ENCODE measurements at regions not wholly inside any gene's neighbourhood (a gene's known extent, or its start where the extent isn't known, plus 50 kb on each side); places are given as distances from the start of the nearest gene placed in this dataset.
"Not testable (repeated sequence)": the region's sequence is repeated elsewhere in the genome, so short reads cannot be mapped to it uniquely, and the experiment has no call there.

GRCh38 chr5:39656600-39656999, 231.8 kb upstream of the DAB2 start:
- no peak for DNase-seq (ENCODE audit: low read depth in 3 of 3)

- no peak for DNase-seq (ENCODE audit: low read depth in 3 of 3)
These were observed 229.9 kb upstream of the DAB2 start for GRCh38 chr5:39654715-39655114.

- not testable (repeated sequence) for DNase-seq (ENCODE audit: low read depth in 3 of 3)
These were observed 227.7 kb upstream of the DAB2 start for GRCh38 chr5:39652481-39652880.

- DNase-seq (ENCODE audit: low read depth in 3 of 3) = no peak
These were observed 227.3 kb upstream of the DAB2 start for GRCh38 chr5:39652036-39652435.

- no peak for DNase-seq (ENCODE audit: low read depth in 3 of 3)
These were observed 225.4 kb upstream of the DAB2 start for GRCh38 chr5:39650008-39650762.

GRCh38 chr5:39648848-39649227, 224.1 kb upstream of the DAB2 start:
- no peak for DNase-seq (ENCODE audit: low read depth in 3 of 3)

GRCh38 chr5:39648085-39648847, 223.5 kb upstream of the DAB2 start:
- no peak for DNase-seq (ENCODE audit: low read depth in 3 of 3)

GRCh38 chr5:39640552-39640951, 215.8 kb upstream of the DAB2 start:
- no peak for DNase-seq (ENCODE audit: low read depth in 3 of 3)

GRCh38 chr5:39639618-39640089, 214.9 kb upstream of the DAB2 start:
- DNase-seq (ENCODE audit: low read depth in 3 of 3) = no peak

GRCh38 chr5:39638813-39639212, 214.0 kb upstream of the DAB2 start:
- DNase-seq (ENCODE audit: low read depth in 3 of 3) = no peak

- DNase-seq (ENCODE audit: low read depth in 3 of 3) = no peak
These were observed 208.3 kb upstream of the DAB2 start for GRCh38 chr5:39633057-39633456.

GRCh38 chr5:39631958-39632357, 207.2 kb upstream of the DAB2 start:
- no peak for DNase-seq (ENCODE audit: low read depth in 3 of 3)

GRCh38 chr5:39629946-39630345, 205.2 kb upstream of the DAB2 start:
- DNase-seq (ENCODE audit: low read depth in 3 of 3) = no peak

GRCh38 chr5:39628348-39628747, 203.6 kb upstream of the DAB2 start:
- no peak for DNase-seq (ENCODE audit: low read depth in 3 of 3)

GRCh38 chr5:39624890-39625289, 200.1 kb upstream of the DAB2 start:
- DNase-seq (ENCODE audit: low read depth in 3 of 3) = no peak

GRCh38 chr5:39624268-39624886, 199.6 kb upstream of the DAB2 start:
- no peak for DNase-seq (ENCODE audit: low read depth in 3 of 3)

GRCh38 chr5:39623291-39623865, 198.6 kb upstream of the DAB2 start:
- no peak for DNase-seq (ENCODE audit: low read depth in 3 of 3)

GRCh38 chr5:39622281-39622680, 197.5 kb upstream of the DAB2 start:
- no peak for DNase-seq (ENCODE audit: low read depth in 3 of 3)

GRCh38 chr5:39619168-39619818, 194.5 kb upstream of the DAB2 start:
- no peak for DNase-seq (ENCODE audit: low read depth in 3 of 3)

- DNase-seq (ENCODE audit: low read depth in 3 of 3) = no peak
These were observed 193.6 kb upstream of the DAB2 start for GRCh38 chr5:39618391-39618790.

- DNase-seq (ENCODE audit: low read depth in 3 of 3) = no peak
These were observed 191.4 kb upstream of the DAB2 start for GRCh38 chr5:39616131-39616530.

- not testable (repeated sequence) for DNase-seq (ENCODE audit: low read depth in 3 of 3)
These were observed 186.3 kb upstream of the DAB2 start for GRCh38 chr5:39611076-39611475.

Measured in stimulated activated CD4-positive, alpha-beta T cell treated with anti-CD3 and anti-CD28 coated beads, TNF-alpha, amount 100 ng/mL, for 24 hours (primary cell).